Uterus (tissue), 3 donors: ENCODE measurements at regions not wholly inside any gene's neighbourhood (a gene's known extent, or its start where the extent isn't known, plus 50 kb on each side); places are given as distances from the start of the nearest gene placed in this dataset.
A peak's percentile ranks its signal among the peaks of the same experiment; 100 is the strongest.

Source experiments
- DNase-seq, 2 donors: peaks; one replicate each; pipeline ENCODE4 v3.0.0-alpha.2; 2019 to 2020
- H3K27ac ChIP-seq, 2 donors: fragments of 200-600 bp; sonication (generic); 1 replicate in 1 of 2; 2 replicates in 1 of 2; pipeline ENCODE4 v1.5.1; 2016 to 2018
- H3K27me3 ChIP-seq, 2 donors: fragments of 200-600 bp; sonication (generic); one replicate each; pipeline ENCODE4 v1.5.1; 2018 to 2019; ENCODE audit warnings: control low read depth in 1 of 2
- H3K36me3 ChIP-seq, 2 donors: fragments of 200-600 bp; sonication (generic); one replicate each; pipeline ENCODE4 v1.5.1; 2019; ENCODE audit warnings: control low read depth in 1 of 2
- H3K4me1 ChIP-seq, 2 donors: fragments of 200-600 bp; sonication (generic); one replicate each; pipeline ENCODE4 v1.5.1; 2018 to 2019; ENCODE audit warnings: control low read depth in 1 of 2
- H3K4me3 ChIP-seq, 2 donors: fragments of 200-600 bp; sonication (generic); 1 replicate in 1 of 2; 2 replicates in 1 of 2; pipeline ENCODE4 v1.5.1; 2018 to 2019; ENCODE audit warnings: mild to moderate bottlenecking in 1 of 2
- H3K9me3 ChIP-seq, 2 donors: fragments of 200-600 bp; sonication (generic); one replicate each; pipeline ENCODE4 v1.5.1; 2019; ENCODE audit warnings: control low read depth in 1 of 2
- POLR2A ChIP-seq, 2 donors: fragments of 450-650 bp; IDR thresholded peaks; one replicate each; pipeline ENCODE4 v1.6.1; 2016; ENCODE audit warnings: antibody characterized with exemption in 2 of 2, mild to moderate bottlenecking in 1 of 2, moderate library complexity in 1 of 2
- intact Hi-C: fragments of 100-400 bp; cut with DNase I; formaldehyde crosslinking; loops from one replicate; pipeline ENCODE4 v1.15.1; 2023; ENCODE audit warnings: low total_unique reads
- TF ChIP-seq, protein P1 (sequence below), 4 experiments: fragments of 200-600 bp in 2 of 4; fragments of 450-650 bp in 2 of 4; sonication (generic) in 2 of 4; IDR thresholded peaks; one replicate each; pipeline ENCODE4 v1.5.1; 2016 to 2019; ENCODE audit warnings: antibody characterized with exemption in 4 of 4, mild to moderate bottlenecking in 2 of 4, moderate library complexity in 1 of 4
- donor health status: DM: yes; HTN: yes; CAD: no.

GRCh38 chr9:33677506-33677809 lies 117.9 kb upstream of the PRSS3 start:
- DNase-seq, result no peak
- intact Hi-C loops, result no loop called here
- Histone ChIP-seq H3K4me1 (no peaks in the 10 kb centered on the region), H3K27ac (peak overlapping the region in 1 of 2 donors; percentile 72), H3K36me3 (no peaks in the 10 kb centered on the region), H3K27me3 (peaks cover 0 to 16% of the 10 kb centered on the region in 2 donors), H3K4me3 (peak overlapping the region in 1 of 2 donors; percentile 34), H3K9me3 (no peaks in the 10 kb centered on the region)
- TF ChIP-seq POLR2A (IDR thresholded peaks at IDR 0.05), result no peak
- TF ChIP-seq, protein P1, sequence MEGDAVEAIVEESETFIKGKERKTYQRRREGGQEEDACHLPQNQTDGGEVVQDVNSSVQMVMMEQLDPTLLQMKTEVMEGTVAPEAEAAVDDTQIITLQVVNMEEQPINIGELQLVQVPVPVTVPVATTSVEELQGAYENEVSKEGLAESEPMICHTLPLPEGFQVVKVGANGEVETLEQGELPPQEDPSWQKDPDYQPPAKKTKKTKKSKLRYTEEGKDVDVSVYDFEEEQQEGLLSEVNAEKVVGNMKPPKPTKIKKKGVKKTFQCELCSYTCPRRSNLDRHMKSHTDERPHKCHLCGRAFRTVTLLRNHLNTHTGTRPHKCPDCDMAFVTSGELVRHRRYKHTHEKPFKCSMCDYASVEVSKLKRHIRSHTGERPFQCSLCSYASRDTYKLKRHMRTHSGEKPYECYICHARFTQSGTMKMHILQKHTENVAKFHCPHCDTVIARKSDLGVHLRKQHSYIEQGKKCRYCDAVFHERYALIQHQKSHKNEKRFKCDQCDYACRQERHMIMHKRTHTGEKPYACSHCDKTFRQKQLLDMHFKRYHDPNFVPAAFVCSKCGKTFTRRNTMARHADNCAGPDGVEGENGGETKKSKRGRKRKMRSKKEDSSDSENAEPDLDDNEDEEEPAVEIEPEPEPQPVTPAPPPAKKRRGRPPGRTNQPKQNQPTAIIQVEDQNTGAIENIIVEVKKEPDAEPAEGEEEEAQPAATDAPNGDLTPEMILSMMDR (IDR thresholded peaks at IDR 0.05), result no peak

GRCh38 chr9:33677961-33678360 lies 117.4 kb upstream of the PRSS3 start:
- no peak overlapping the region for H3K4me3 ChIP-seq
- H3K9me3 ChIP-seq, result no peaks in the 10 kb centered on the region
- H3K36me3 ChIP-seq, result no peaks in the 10 kb centered on the region
- no peak overlapping the region for H3K27ac ChIP-seq
- intact Hi-C loops, result no loop called here
- no peaks in the 10 kb centered on the region for H3K4me1 ChIP-seq
- TF ChIP-seq, protein P1 (IDR thresholded peaks at IDR 0.05), result no peak
- TF ChIP-seq POLR2A (IDR thresholded peaks at IDR 0.05), result no peak
- peaks cover 0 to 16% of the 10 kb centered on the region in 2 donors for H3K27me3 ChIP-seq
- no peak for DNase-seq

DNA sequence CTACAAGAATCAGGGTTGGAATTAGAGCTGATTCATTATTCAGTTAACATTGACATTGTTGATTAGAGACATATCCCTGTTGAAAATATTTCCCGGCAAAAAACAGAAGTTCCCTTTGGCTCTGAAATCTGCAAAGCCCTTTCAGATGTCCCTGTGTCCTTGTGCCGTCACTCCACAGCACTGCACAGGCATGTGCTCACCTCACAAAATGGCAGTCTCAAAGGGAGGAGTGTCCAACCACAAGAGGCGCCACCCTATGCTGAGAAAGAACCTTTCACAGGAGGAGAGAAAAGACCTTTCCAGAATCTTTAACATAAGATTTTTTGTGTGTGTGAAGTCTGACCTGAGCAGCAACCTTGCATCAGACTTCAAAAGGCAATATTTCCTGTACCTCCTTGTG lies 112.8 kb upstream of the PRSS3 start:
- intact Hi-C loops, result no loop called here
- H3K27me3 ChIP-seq, result peaks cover 0 to 16% of the 10 kb centered on the region in 2 donors
- no peaks in the 10 kb centered on the region for H3K9me3 ChIP-seq
- no peak for DNase-seq
- no peak overlapping the region for H3K4me3 ChIP-seq
- H3K27ac ChIP-seq, result no peak overlapping the region
- no peak for TF ChIP-seq POLR2A (IDR thresholded peaks at IDR 0.05)
- TF ChIP-seq, protein P1 (IDR thresholded peaks at IDR 0.05), result no peak
- H3K4me1 ChIP-seq, result no peaks in the 10 kb centered on the region
- no peaks in the 10 kb centered on the region for H3K36me3 ChIP-seq

- intact Hi-C loops, result no loop called here
- TF ChIP-seq, protein P1 (IDR thresholded peaks at IDR 0.05), result no peak
- TF ChIP-seq POLR2A (IDR thresholded peaks at IDR 0.05), result no peak
- Histone ChIP-seq H3K36me3 (no peaks in the 10 kb centered on the region), H3K4me3 (no peak overlapping the region), H3K27me3 (peaks cover 0 to 4% of the 10 kb centered on the region in 2 donors), H3K4me1 (no peaks in the 10 kb centered on the region), H3K27ac (no peak overlapping the region), H3K9me3 (no peaks in the 10 kb centered on the region)
- no peak for DNase-seq
Observed at GRCh38 chr9:33684831-33685230, 110.5 kb upstream of the PRSS3 start.

DNA sequence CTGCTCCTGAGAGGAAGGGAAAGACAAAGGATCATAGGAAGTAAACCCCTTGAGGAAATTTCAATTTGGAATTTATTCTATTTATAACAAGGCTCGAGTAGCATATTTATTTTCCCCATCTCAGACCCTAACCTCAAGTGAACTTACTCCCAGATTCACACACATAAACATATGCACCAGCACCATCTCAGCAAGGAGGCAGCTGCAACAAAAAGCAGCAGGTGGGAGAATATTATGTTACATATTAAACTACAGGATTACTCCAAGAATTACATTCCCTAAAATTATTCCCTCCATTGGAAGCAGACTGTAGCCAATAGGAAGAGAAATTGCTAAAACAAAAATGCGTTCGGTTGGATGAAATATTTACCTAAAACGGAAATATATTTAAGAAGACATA lies 108.4 kb upstream of the PRSS3 start:
- no peak for DNase-seq
- no peaks in the 10 kb centered on the region for H3K4me1 ChIP-seq
- intact Hi-C loops, result no loop called here
- no peak overlapping the region for H3K4me3 ChIP-seq
- no peaks in the 10 kb centered on the region for H3K27me3 ChIP-seq
- no peak overlapping the region for H3K27ac ChIP-seq
- no peaks in the 10 kb centered on the region for H3K36me3 ChIP-seq
- TF ChIP-seq, protein P1 (IDR thresholded peaks at IDR 0.05), result no peak
- no peak for TF ChIP-seq POLR2A (IDR thresholded peaks at IDR 0.05)
- no peaks in the 10 kb centered on the region for H3K9me3 ChIP-seq
